NOMO-1 treated with dmso at 0.1 percent for 144 hours (cell line): ENCODE measurements at regions not wholly inside any gene's neighbourhood (a gene's known extent, or its start where the extent isn't known, plus 50 kb on each side); places are given as distances from the start of the nearest gene placed in this dataset.

Source experiments
- DNase-seq: peaks from one replicate; lab custom pipeline; 2025; ENCODE audit not compliant: unreplicated experiment; lab: John Stamatoyannopoulos, UW

DNA sequence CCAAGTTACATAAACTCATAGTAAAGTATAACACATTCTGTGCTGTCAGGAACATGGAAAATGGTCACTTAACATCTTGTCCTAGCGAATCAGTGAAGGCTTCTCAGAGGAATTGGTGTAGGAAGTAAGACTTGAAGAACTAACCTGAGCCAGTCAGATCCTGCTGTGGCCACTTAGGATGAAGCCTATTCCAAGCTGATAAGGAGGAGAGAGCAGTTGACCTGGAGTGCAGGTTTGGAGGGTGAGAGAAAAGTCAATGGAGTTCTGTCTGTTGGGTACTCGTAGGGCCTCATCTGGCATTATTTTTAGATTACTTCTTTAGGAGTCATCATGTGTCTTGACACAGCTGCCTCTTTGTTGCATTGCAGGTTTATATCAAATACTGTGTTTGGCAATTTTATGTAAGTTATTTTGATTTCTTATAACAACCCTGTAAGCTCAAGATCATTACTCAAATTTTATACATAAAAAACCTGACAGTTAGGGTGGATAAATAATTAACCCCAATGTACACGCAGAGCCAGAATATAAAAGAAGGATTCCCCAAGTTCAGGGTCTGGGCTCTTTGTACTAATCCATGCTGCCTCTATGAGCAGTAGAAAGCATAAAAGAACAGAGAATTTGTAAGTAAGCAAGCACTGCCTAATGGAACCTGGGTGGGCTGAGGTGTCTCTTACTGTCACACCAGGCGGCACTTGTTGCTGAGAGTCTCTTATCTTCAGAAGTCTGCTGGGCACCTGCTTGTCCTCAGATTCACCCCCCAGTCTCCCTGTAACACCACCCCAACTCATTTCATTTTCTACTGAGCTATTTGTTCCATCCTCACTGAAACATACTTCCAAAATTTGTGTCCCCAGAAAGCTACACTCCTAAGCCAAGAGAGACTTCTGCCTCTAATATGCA lies 252.1 kb upstream of the NT5C1B start:
- DNase-seq: no peak

GRCh38 chr2:18837240-18837639 lies 247.9 kb upstream of the NT5C1B start:
- DNase-seq: no peak

DNA sequence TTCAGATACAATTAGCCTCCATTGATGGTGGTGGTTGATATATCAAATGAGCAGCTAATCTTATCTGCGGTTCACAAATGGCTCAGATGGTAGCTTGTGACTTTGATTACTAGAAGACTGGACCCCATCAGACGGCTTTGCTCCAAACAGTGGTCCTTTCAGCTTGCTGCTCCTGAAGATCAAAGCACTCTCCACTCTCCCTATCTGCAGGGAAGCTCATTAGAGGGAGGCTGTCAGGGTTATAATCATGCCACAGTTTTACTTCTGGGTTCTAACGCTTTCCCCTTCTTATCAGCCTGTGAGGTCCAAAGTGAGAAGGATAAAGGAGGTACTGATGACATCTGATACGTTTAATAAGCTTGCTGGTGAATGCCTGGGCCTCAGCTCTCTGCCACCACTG lies 247.1 kb upstream of the NT5C1B start:
- DNase-seq: no peak

- no peak for DNase-seq
These were observed 246.4 kb upstream of the NT5C1B start for GRCh38 chr2:18835787-18836186.

- no peak for DNase-seq
These were observed 245.0 kb upstream of the NT5C1B start for GRCh38 chr2:18834341-18834740.

DNA sequence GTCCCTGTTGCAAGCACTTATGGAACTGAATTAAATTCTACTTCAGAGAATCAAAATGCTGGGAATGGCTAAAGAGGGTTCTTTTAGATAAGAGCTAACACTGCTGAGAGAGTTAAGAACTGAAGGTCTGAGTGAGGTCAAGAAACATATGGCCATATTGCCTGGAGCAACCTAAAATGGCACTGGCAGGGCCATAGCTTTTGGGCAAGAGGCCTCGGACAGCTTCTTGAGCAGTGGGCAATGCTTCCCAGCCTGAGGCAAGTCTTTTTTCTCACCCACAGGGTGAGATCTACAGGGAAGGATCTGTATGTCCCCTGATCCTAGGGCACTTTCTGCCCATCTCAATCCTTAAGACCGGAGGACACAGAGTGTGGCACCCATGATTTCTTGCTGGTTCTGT lies 244.6 kb upstream of the NT5C1B start:
- DNase-seq: no peak

GRCh38 chr2:18831916-18832510 lies 242.6 kb upstream of the NT5C1B start:
- no peak for DNase-seq

DNA sequence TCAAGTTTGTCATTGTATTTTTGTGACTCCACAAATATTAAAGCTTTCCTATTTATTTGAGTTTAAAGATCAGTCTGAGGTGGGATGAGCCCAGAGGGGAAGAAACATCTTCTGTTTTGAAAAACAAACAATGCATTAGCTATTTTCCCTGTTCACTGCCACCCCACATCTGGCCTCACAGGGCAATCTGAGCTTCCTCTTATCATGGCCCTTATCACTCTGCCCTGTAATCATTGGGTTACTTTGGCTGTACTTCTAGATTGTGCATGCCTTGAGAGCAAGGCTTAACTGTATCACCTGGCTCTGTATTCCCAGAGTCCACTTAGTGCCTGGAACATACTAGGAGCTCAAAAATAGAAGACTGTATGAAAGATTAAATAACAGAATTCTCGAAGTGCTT lies 241.6 kb upstream of the NT5C1B start:
- DNase-seq: no peak

DNA sequence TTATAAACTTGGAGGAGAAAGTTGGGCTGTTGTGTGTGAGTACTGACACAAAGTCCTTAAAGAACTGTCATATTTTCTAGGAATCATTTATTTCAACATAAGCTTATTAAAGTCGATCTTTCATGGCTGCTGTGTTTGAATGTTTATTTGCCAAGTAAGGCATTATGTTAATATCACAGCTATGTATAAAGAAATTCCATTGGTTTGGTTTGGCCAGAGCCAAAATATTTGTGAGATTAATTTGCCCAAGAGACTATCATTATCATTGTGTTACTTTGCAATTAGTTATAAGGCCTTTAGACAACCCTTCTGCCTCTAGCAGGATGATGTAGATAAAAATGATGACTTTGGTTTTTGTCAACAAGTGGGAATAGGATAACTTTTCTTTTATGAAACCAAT lies 240.6 kb upstream of the NT5C1B start:
- DNase-seq: no peak

- no peak for DNase-seq
These were observed 240.0 kb upstream of the NT5C1B start for GRCh38 chr2:18829251-18829902.

DNA sequence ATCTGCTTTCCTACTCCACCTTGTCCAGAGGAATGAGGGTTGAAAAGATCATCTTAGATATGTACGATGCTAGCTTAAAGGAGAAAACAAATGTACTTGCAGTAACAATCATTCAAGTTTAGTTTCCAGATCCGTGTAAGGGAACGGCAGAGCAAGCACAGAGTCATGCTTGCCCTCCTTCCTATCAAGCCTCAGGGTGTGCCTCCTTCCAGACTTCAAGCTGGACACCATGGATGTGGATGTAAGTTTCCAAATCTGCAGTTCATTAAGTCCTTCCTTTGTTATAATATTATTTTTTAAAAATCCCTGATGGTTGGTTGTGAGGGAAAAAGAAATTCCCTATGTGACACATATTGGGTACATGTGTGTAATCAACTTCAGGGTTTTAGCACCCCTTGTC lies 238.9 kb upstream of the NT5C1B start:
- no peak for DNase-seq

DNA sequence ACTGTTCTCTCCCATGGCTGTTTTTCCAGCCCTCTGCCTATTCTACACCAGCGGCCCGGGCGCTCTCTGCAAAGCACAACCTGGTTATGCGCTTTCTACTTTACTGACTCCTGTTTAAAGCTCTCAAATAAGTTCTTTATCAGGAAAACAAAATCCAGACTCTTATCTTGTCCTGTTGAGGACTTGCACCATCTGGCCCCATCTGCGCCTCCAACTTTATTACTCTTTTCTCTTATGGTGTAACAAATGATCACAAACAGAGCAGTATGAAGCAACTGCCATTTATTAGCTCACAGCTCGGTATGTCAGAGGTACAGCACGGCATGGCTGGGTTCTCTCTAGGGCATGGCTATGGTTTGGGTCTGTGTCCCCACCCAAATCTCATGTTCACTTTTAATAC lies 236.5 kb upstream of the NT5C1B start:
- DNase-seq: no peak

DNA sequence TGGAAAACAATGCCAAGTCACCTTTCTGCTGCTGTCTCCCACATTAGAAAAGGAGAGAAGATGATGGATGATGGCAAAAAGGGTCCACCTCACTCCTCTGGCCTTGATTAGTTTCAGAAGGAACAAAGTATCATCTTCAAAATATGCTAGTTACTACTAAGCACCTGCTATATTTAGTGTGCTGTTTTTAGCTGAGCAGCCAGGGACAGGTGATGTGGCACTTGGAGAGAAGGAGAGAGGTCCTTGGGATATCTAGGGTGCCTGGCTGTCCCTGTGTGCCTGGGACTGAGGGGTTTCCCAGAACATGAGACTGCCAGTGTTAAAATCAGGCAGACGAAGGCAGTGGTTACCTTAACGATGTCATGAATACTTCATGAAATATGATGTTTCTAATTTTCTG lies 235.5 kb upstream of the NT5C1B start:
- DNase-seq: no peak

- DNase-seq: no peak
These were observed 235.0 kb upstream of the NT5C1B start for GRCh38 chr2:18824325-18824790.

GRCh38 chr2:18821431-18821830 lies 232.1 kb upstream of the NT5C1B start:
- DNase-seq: no peak

DNA sequence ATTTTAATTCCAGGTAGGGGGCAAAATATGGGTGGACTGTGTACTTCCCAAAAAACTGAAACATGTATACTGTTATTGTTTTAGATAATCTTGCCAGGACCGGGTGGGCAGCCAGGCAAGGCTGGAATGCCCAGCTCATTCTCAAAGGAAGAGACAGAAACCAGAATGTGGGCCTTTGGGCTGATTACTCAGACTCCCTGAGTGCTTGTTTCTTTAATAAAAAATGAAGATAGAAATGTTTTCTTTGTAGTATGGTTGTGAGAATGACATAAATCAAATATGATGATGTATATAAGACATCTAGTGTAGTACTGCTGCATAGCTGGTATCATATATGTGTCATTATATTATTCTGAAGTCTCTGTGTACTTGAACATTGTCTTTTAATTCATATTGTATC lies 231.6 kb upstream of the NT5C1B start:
- no peak for DNase-seq

DNA sequence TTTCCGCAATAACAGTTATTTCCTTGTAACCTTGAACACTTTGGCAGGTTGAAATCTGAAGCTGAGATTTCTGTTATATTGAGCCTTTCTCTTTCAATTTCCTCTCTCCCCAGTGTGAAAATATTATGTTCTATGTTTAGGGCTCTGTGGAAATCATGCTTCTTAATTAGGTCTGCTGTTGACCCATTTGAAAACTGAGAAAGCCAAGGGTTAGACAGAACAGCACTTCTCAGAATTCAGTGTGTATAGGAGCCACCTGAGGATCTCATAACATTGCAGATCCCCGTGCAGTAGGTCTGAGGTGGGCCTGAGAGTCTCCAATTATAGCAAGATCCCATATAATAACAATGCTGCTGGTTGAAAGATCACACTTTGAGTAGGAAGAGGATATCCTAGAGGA lies 230.2 kb upstream of the NT5C1B start:
- DNase-seq: no peak

DNA sequence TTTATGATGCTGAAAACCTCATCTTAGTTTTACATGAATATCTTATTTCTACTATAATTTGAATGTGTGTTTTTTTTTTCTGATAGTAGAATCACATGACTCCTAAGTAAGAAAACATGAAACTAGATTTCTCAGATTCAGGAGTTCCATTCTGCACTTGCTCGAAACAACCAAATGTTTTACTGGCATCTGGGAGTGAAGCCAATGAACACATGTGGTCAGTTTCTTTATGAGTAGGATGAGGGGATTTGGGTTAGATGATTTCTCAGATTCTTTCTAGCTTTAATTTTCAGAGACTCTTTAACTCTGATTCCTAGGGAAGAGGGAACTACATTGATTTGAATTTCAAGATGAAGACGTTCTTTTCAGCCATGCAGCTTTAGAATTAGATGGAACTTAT lies 225.0 kb upstream of the NT5C1B start:
- DNase-seq: no peak

DNA sequence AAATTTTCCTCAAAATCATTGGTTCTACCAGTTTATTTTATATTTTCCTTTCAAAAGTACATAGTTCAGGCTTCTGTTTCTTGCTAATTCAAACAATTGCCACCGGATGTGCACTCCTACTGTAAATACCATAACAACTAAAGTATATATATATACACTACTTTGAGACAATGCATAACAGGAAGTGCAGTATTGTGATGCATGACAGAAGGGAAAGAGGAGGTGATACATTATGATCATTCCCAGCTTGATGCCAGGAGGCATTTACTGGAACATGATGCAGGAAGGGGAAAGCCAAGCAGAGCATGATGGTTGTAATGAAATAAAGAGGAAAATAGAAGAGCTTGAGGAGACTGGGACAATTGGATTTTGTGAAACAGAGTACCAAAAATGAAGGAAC lies 215.2 kb upstream of the NT5C1B start:
- no peak for DNase-seq

- DNase-seq: no peak
These were observed 214.0 kb upstream of the NT5C1B start for GRCh38 chr2:18803141-18803939.

GRCh38 chr2:18800240-18800971 lies 211.0 kb upstream of the NT5C1B start:
- no peak for DNase-seq
